ENCODE measurements at regions not wholly inside any gene's neighbourhood (a gene's known extent, or its start where the extent isn't known, plus 50 kb on each side); places are given as distances from the start of the nearest gene placed in this dataset.
"Not testable (repeated sequence)": the region's sequence is repeated elsewhere in the genome, so short reads cannot be mapped to it uniquely, and the experiment has no call there.

GRCh38 chr22:46034480-46034879 lies 57.5 kb upstream of the WNT7B start:
- TF ChIP-seq, protein P1, sequence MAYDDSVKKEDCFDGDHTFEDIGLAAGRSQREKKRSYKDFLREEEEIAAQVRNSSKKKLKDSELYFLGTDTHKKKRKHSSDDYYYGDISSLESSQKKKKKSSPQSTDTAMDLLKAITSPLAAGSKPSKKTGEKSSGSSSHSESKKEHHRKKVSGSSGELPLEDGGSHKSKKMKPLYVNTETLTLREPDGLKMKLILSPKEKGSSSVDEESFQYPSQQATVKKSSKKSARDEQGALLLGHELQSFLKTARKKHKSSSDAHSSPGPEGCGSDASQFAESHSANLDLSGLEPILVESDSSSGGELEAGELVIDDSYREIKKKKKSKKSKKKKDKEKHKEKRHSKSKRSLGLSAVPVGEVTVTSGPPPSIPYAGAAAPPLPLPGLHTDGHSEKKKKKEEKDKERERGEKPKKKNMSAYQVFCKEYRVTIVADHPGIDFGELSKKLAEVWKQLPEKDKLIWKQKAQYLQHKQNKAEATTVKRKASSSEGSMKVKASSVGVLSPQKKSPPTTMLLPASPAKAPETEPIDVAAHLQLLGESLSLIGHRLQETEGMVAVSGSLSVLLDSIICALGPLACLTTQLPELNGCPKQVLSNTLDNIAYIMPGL (CRISPR knock-in tag; IDR thresholded peaks at IDR 0.05) = not testable (repeated sequence)
- TF ChIP-seq, protein P2, sequence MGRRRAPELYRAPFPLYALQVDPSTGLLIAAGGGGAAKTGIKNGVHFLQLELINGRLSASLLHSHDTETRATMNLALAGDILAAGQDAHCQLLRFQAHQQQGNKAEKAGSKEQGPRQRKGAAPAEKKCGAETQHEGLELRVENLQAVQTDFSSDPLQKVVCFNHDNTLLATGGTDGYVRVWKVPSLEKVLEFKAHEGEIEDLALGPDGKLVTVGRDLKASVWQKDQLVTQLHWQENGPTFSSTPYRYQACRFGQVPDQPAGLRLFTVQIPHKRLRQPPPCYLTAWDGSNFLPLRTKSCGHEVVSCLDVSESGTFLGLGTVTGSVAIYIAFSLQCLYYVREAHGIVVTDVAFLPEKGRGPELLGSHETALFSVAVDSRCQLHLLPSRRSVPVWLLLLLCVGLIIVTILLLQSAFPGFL (CRISPR knock-in tag; IDR thresholded peaks at IDR 0.05; ENCODE audit: borderline replicate concordance) = not testable (repeated sequence)
- not testable (repeated sequence) for TF ChIP-seq RELA (CRISPR knock-in tag; IDR thresholded peaks at IDR 0.05; ENCODE audit: borderline replicate concordance); KAT7 (CRISPR knock-in tag; IDR thresholded peaks at IDR 0.05; ENCODE audit: borderline replicate concordance); JAZF1 (CRISPR knock-in tag; IDR thresholded peaks at IDR 0.05); PRDM15 (CRISPR knock-in tag; IDR thresholded peaks at IDR 0.05); NFYB (CRISPR knock-in tag; conservative IDR thresholded peaks at IDR 0.05; ENCODE audit: low read depth)
- TF ChIP-seq, protein P3, sequence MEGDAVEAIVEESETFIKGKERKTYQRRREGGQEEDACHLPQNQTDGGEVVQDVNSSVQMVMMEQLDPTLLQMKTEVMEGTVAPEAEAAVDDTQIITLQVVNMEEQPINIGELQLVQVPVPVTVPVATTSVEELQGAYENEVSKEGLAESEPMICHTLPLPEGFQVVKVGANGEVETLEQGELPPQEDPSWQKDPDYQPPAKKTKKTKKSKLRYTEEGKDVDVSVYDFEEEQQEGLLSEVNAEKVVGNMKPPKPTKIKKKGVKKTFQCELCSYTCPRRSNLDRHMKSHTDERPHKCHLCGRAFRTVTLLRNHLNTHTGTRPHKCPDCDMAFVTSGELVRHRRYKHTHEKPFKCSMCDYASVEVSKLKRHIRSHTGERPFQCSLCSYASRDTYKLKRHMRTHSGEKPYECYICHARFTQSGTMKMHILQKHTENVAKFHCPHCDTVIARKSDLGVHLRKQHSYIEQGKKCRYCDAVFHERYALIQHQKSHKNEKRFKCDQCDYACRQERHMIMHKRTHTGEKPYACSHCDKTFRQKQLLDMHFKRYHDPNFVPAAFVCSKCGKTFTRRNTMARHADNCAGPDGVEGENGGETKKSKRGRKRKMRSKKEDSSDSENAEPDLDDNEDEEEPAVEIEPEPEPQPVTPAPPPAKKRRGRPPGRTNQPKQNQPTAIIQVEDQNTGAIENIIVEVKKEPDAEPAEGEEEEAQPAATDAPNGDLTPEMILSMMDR (IDR thresholded peaks at IDR 0.05) = not testable (repeated sequence)
- TF ChIP-seq, protein P4, sequence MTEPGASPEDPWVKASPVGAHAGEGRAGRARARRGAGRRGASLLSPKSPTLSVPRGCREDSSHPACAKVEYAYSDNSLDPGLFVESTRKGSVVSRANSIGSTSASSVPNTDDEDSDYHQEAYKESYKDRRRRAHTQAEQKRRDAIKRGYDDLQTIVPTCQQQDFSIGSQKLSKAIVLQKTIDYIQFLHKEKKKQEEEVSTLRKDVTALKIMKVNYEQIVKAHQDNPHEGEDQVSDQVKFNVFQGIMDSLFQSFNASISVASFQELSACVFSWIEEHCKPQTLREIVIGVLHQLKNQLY (CRISPR knock-in tag; IDR thresholded peaks at IDR 0.05) = not testable (repeated sequence)
